Naive thymus-derived CD8-positive, alpha-beta T cell (primary cell): ENCODE measurements at regions not wholly inside any gene's neighbourhood (a gene's known extent, or its start where the extent isn't known, plus 50 kb on each side); places are given as distances from the start of the nearest gene placed in this dataset.

ENCODE experiments used
- ATAC-seq, 2 donors: fragments of 150-1000 bp; cut with Tn5 transposase in 1 of 2; sonication (Bioruptor Pico), chemical (Tn5 transposase) in 1 of 2; 1 replicate in 1 of 2; 2 replicates in 1 of 2; pipeline ENCODE4 v1.10.0; 2021; ENCODE audit warnings: mild to moderate bottlenecking in 2 of 2, moderate library complexity in 2 of 2
- POLR2A ChIA-PET: fragments of 350-600 bp; sonication (Branson Sonifier 250); formaldehyde crosslinking; loops from one replicate; lab custom pipeline; 2021; ENCODE audit warnings: antibody characterized with exemption; lab: Charles Lee
- DNase-seq, 10 donors: peaks; one replicate each; pipeline versions ENCODE4 v3.0.0 to v3.0.0-alpha.2; 2020 to 2022
- H3K27ac Mint-ChIP-seq, 10 donors: one replicate each; pipeline ENCODE4 v1.8.0; 2020 to 2022; ENCODE audit warnings: mild to moderate bottlenecking in 10 of 10, mixed read lengths in 10 of 10, moderate library complexity in 4 of 10, inconsistent platforms in 1 of 10
- H3K27me3 Mint-ChIP-seq, 5 donors: one replicate each; pipeline ENCODE4 v1.8.0; 2021 to 2022; ENCODE audit warnings: mixed read lengths in 5 of 5
- H3K36me3 Mint-ChIP-seq, 3 donors: one replicate each; pipeline ENCODE4 v1.8.0; 2020 to 2022; ENCODE audit warnings: mixed read lengths in 3 of 3, mild to moderate bottlenecking in 2 of 3, inconsistent platforms in 1 of 3
- H3K4me1 Mint-ChIP-seq, 4 donors: one replicate each; pipeline ENCODE4 v1.8.0; 2021 to 2022; ENCODE audit warnings: mixed read lengths in 4 of 4
- H3K4me3 Mint-ChIP-seq, 10 donors: one replicate each; pipeline ENCODE4 v1.8.0; 2020 to 2022; ENCODE audit warnings: mild to moderate bottlenecking in 10 of 10, mixed read lengths in 10 of 10, moderate library complexity in 6 of 10, inconsistent platforms in 1 of 10
- H3K9me3 Mint-ChIP-seq, 9 donors: one replicate each; pipeline ENCODE4 v1.8.0; 2020 to 2022; ENCODE audit warnings: mixed read lengths in 9 of 9, mild to moderate bottlenecking in 3 of 9, inconsistent platforms in 1 of 9, moderate library complexity in 1 of 9

DNA sequence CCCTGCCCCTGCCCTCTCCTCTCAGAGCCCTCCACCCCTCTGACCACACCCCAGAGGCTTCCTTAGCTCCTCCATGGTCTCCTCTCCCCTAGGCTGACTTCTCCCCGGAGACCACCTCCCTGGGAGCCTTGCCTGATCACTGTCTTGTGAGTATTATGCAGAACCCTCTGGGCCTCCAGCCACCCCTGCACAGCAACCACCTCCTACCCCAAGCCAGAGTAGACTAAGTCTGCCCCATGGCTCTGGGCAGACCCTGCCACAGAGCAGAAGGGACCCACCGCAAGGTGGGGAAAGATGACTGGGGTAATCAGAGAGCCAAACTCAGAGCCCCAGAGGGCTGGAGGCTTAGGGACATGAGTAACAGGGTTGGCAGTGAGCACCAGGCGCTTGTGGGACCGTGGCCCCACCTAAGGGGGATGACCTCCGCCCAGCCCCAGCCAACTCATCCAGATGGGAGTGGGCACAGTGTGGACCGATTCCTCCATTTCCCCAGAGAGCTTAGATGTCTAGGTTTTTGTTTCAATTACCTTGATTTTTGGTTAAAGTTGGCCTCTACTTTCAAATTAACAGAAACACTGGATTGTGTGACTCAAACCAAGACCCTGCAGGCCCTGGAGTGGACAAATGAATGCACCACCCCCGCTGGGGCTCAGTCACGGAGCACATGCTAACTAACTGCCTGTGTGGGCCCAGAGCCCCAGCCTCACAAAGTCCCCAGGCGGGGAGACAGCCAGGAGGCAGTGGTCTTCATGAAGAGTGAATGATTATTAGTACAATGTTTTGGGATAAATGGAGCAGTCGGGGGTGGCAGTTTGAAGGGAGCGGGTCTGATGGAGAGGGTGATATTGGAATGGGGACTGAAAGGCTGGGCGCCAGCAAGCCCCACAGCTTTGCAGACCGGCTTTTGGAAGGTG lies 119.4 kb upstream of the PRR20G start:
- POLR2A ChIA-PET = no interaction called here
- Mint-ChIP-seq H3K9me3 (no peaks in the 10 kb centered on the region), H3K4me3 (no peak overlapping the region), H3K27me3 (peaks cover 2 to 53% (median 29%) of the 10 kb centered on the region in 5 donors), H3K4me1 (peaks cover 0 to 5% (median 0%) of the 10 kb centered on the region in 4 donors), H3K36me3 (no peaks in the 10 kb centered on the region), H3K27ac (no peak overlapping the region)
- ATAC-seq = no peak
- DNase-seq = no peak

DNA sequence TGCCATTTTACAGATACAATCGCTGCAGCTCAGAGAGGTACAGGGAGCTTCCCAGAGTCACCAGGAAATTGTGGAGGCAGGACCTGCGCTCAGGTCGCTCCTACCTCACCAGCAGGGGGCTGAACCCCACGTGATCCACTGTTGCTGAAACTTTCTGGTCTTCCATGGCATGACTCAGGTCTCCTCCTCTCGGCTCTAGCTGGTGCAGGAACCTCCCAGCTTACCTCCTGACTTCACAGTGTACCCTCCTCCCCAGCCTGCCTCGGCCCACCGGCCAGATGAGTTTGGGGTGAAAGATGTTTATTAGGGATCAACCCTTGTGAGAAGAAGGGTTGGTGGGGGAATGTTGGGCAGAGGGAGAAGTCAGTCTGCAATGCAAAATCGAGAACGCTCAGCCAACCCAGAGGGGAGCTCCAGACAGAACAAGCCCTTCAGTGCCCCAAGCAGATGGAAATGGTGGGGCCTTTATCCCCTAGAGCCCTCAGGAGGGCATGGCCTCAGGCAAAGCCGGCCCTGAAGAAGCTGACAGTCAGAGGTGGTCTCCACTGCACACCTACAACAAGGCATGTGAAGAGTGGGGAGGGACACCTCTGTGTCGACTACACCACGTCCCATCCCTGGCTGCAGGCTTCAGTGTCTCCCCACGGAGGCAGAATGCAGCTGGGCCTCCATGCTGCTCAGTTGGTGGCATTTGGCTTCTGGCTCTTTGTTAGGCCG lies 118.6 kb upstream of the PRR20G start:
- no peak for ATAC-seq
- H3K4me3 Mint-ChIP-seq = no peak overlapping the region
- H3K9me3 Mint-ChIP-seq = no peaks in the 10 kb centered on the region
- no peak overlapping the region for H3K27ac Mint-ChIP-seq
- H3K4me1 Mint-ChIP-seq = peaks cover 0 to 5% (median 0%) of the 10 kb centered on the region in 4 donors
- H3K27me3 Mint-ChIP-seq = peaks cover 2 to 59% (median 29%) of the 10 kb centered on the region in 5 donors
- DNase-seq = no peak
- H3K36me3 Mint-ChIP-seq = no peaks in the 10 kb centered on the region
- POLR2A ChIA-PET = no interaction called here

DNA sequence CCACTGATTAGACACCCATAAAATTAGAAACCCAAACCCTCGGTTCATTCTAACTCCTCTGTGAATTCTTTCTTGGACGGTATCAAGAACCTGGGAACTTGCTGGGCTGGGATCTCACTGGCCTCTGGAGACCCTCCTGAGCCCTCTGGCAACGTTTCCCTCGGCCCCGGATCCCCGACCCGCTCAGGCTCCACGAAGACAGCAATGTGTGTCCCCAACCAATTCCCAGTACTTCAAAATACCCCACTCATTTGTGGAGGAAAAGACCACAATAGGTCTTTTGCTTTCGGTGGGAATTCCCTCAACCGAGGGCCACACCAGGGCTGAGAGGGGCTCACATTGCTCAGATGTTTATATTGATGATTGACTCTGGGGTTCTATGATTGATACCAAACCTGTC lies 117.9 kb upstream of the PRR20G start:
- ATAC-seq = no peak
- H3K36me3 Mint-ChIP-seq = no peaks in the 10 kb centered on the region
- POLR2A ChIA-PET = no interaction called here
- no peaks in the 10 kb centered on the region for H3K9me3 Mint-ChIP-seq
- peaks cover 2 to 55% (median 29%) of the 10 kb centered on the region in 5 donors for H3K27me3 Mint-ChIP-seq
- DNase-seq = no peak
- H3K4me1 Mint-ChIP-seq = peaks cover 0 to 5% (median 0%) of the 10 kb centered on the region in 4 donors
- H3K4me3 Mint-ChIP-seq = no peak overlapping the region
- H3K27ac Mint-ChIP-seq = no peak overlapping the region

DNA sequence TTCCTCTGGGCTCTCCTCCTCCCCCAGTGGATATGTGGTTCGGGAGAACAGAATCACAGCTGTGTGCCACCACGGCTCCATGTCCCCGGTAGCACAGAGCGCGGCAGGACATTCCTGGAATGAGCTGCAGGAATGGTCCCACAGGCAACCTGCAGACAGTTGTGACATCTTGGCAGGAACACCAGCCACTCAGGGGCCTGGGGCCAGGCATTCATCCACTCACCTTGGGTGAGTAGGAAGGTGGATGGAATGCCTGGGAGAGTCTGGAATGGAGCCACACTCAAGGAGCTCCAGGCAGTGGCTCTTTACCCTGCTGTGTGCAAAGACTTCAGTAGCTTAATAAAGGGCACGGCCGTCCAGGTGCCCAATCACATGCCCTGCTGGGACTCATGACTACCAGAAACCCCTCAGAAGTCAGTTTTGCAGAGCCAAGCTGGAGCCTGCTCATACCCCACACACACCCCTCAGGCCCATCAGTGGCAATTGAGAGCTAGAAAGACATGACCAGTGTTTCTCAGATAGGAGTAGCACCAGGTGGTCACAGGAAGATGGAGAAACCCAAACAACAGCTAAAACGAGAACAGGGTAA lies 117.3 kb upstream of the PRR20G start:
- Mint-ChIP-seq H3K9me3 (peaks cover 0 to 6% (median 0%) of the 10 kb centered on the region in 9 donors), H3K27me3 (peaks cover 2 to 48% (median 24%) of the 10 kb centered on the region in 5 donors), H3K27ac (no peak overlapping the region), H3K4me1 (peaks cover 0 to 5% (median 0%) of the 10 kb centered on the region in 4 donors), H3K36me3 (no peaks in the 10 kb centered on the region), H3K4me3 (no peak overlapping the region)
- POLR2A ChIA-PET = no interaction called here
- DNase-seq (no peak), ATAC-seq (no peak)

- peaks cover 0 to 6% (median 0%) of the 10 kb centered on the region in 9 donors for H3K9me3 Mint-ChIP-seq
- ATAC-seq (no peak), DNase-seq (no peak)
- POLR2A ChIA-PET = no interaction called here
- H3K4me3 Mint-ChIP-seq = no peak overlapping the region
- H3K36me3 Mint-ChIP-seq = no peaks in the 10 kb centered on the region
- H3K4me1 Mint-ChIP-seq = peaks cover 0 to 5% (median 0%) of the 10 kb centered on the region in 4 donors
- H3K27me3 Mint-ChIP-seq = peaks cover 2 to 46% (median 21%) of the 10 kb centered on the region in 5 donors
- no peak overlapping the region for H3K27ac Mint-ChIP-seq
Measured at GRCh38 chr3:127404221-127405009, 116.6 kb upstream of the PRR20G start.

- no peaks in the 10 kb centered on the region for H3K36me3 Mint-ChIP-seq
- peaks cover 2 to 46% (median 18%) of the 10 kb centered on the region in 5 donors for H3K27me3 Mint-ChIP-seq
- H3K9me3 Mint-ChIP-seq = peaks cover 0 to 6% (median 0%) of the 10 kb centered on the region in 9 donors
- POLR2A ChIA-PET = no interaction called here
- H3K4me1 Mint-ChIP-seq = peaks cover 0 to 5% (median 0%) of the 10 kb centered on the region in 4 donors
- H3K27ac Mint-ChIP-seq = no peak overlapping the region
- no peak for DNase-seq
- no peak overlapping the region for H3K4me3 Mint-ChIP-seq
- no peak for ATAC-seq
Measured at GRCh38 chr3:127403795-127404194, 115.9 kb upstream of the PRR20G start.

- Mint-ChIP-seq H3K27ac (no peak overlapping the region), H3K27me3 (peaks cover 0 to 20% (median 8%) of the 10 kb centered on the region in 5 donors), H3K4me1 (no peaks in the 10 kb centered on the region), H3K36me3 (no peaks in the 10 kb centered on the region), H3K9me3 (peaks cover 0 to 6% (median 0%) of the 10 kb centered on the region in 9 donors), H3K4me3 (no peak overlapping the region)
- no peak for DNase-seq
- ATAC-seq = no peak
- POLR2A ChIA-PET = no interaction called here
Measured at GRCh38 chr3:127399154-127399553, 111.3 kb upstream of the PRR20G start.

DNA sequence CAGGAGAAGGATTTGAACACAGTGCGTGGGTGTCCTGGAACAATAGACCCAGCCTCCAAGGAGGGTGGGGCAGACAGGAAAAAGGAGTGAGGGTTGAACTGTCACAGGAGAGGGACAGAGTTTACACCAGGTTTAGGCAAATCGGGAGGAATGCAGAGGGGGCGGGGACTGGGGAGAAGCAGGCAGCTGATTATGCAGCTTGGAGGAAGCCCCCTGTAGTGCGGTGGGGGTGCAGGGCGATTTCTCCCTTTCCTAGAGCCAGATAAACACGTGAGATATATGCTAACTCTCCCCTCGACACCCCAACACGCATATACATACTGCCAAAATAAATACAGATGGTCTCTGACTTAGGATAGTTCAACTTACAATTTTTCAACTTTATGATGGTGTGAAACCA lies 108.6 kb upstream of the PRR20G start:
- ATAC-seq = no peak
- Mint-ChIP-seq H3K4me3 (no peak overlapping the region), H3K36me3 (no peaks in the 10 kb centered on the region), H3K4me1 (no peaks in the 10 kb centered on the region), H3K27me3 (peaks cover 0 to 24% (median 13%) of the 10 kb centered on the region in 5 donors), H3K9me3 (peaks cover 0 to 6% (median 0%) of the 10 kb centered on the region in 9 donors), H3K27ac (no peak overlapping the region)
- POLR2A ChIA-PET = no interaction called here
- no peak for DNase-seq

DNA sequence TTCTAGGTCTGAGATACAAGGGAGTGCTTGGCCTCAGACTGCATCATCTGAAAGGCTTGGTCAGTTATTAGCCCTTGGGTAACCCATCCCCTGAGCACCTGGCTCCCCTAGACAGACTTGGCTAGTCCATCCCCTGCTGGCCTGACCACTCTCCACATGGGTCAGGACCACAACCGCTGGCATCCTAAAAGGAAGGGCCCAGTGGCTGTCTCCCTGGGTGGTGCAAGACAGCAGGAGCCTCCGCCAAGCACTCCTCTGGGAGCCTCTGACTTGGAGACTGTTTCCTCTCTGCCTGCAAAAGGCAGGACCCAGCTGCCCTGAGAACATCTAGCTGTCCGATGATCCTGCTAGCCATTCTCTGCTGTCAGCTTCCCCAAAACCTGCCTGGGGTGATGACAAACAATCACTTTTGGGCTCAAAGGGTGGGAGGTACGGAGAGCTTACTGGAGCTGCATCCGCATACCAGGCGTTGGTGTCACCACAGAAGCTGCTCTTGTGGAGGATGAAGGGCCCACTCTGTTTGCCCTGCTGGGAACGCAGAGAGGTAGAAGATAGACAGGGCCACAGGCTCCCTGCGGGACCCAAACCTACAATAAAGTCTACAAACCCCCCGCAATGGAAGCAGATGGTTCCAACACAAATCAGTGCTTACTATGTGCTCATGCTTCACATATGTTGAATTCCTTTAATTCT lies 108.0 kb upstream of the PRR20G start:
- H3K4me3 Mint-ChIP-seq = no peak overlapping the region
- no peaks in the 10 kb centered on the region for H3K4me1 Mint-ChIP-seq
- no peak overlapping the region for H3K27ac Mint-ChIP-seq
- peaks cover 0 to 6% (median 0%) of the 10 kb centered on the region in 9 donors for H3K9me3 Mint-ChIP-seq
- H3K27me3 Mint-ChIP-seq = peaks cover 0 to 31% (median 19%) of the 10 kb centered on the region in 5 donors
- POLR2A ChIA-PET = no interaction called here
- H3K36me3 Mint-ChIP-seq = no peaks in the 10 kb centered on the region
- DNase-seq (no peak), ATAC-seq (no peak)

- no peak overlapping the region for H3K4me3 Mint-ChIP-seq
- H3K9me3 Mint-ChIP-seq = no peaks in the 10 kb centered on the region
- H3K27ac Mint-ChIP-seq = no peak overlapping the region
- peaks cover 0 to 38% (median 23%) of the 10 kb centered on the region in 5 donors for H3K27me3 Mint-ChIP-seq
- ATAC-seq (no peak), DNase-seq (no peak)
- H3K36me3 Mint-ChIP-seq = no peaks in the 10 kb centered on the region
- no peaks in the 10 kb centered on the region for H3K4me1 Mint-ChIP-seq
- POLR2A ChIA-PET = no interaction called here
Measured at GRCh38 chr3:127394984-127395662, 107.3 kb upstream of the PRR20G start.

DNA sequence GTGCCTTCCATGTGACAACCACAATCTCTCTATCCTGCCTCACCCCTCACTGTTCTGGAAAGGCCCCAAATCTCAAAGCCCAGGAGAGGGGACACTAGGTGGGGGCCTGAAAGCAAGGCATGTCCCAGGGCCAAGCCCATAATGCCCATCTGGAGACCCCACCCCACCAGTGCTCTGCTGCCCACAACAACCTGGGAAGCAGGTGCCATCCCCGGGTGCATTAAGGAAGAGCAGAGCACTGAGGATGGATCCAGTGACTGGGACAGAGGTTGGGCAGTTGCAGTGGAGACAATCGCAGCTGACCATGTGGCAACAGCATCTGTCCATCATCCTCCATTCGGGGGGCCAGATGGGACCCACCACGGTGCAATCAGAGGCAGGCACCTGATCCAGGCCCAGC lies 106.2 kb upstream of the PRR20G start:
- Mint-ChIP-seq H3K36me3 (no peaks in the 10 kb centered on the region), H3K27ac (no peak overlapping the region), H3K27me3 (peaks cover 0 to 49% (median 29%) of the 10 kb centered on the region in 5 donors), H3K4me3 (no peak overlapping the region), H3K9me3 (no peaks in the 10 kb centered on the region), H3K4me1 (no peaks in the 10 kb centered on the region)
- DNase-seq (no peak), ATAC-seq (no peak)
- POLR2A ChIA-PET = no interaction called here
